Glutamatergic neuron (in vitro differentiated cells): ENCODE measurements at regions not wholly inside any gene's neighbourhood (a gene's known extent, or its start where the extent isn't known, plus 50 kb on each side); places are given as distances from the start of the nearest gene placed in this dataset.
A peak's percentile ranks its signal among the peaks of the same experiment; 100 is the strongest.

ENCODE experiments used
- DNase-seq: peaks from one replicate; pipeline ENCODE4 v3.0.0; 2022
- H3K27ac Mint-ChIP-seq: one replicate; pipeline ENCODE4 v1.8.0; 2020; ENCODE audit warnings: mild to moderate bottlenecking, mixed read lengths, inconsistent platforms; ENCODE audit not compliant: unreplicated experiment
- H3K27me3 Mint-ChIP-seq: one replicate; pipeline ENCODE4 v1.8.0; 2020; ENCODE audit warnings: mild to moderate bottlenecking, moderate library complexity, mixed read lengths, inconsistent platforms; ENCODE audit not compliant: unreplicated experiment
- H3K36me3 Mint-ChIP-seq: one replicate; pipeline ENCODE4 v1.8.0; 2020; ENCODE audit warnings: mild to moderate bottlenecking, mixed read lengths, inconsistent platforms; ENCODE audit not compliant: unreplicated experiment
- H3K4me1 Mint-ChIP-seq: one replicate; pipeline ENCODE4 v1.8.0; 2020; ENCODE audit warnings: mild to moderate bottlenecking, low read depth, mixed read lengths, inconsistent platforms; ENCODE audit not compliant: unreplicated experiment
- H3K4me3 Mint-ChIP-seq: one replicate; pipeline ENCODE4 v1.8.0; 2020; ENCODE audit warnings: mild to moderate bottlenecking, mixed read lengths, inconsistent platforms; ENCODE audit not compliant: unreplicated experiment
- H3K9me3 Mint-ChIP-seq: one replicate; pipeline ENCODE4 v1.8.0; 2020; ENCODE audit warnings: mild to moderate bottlenecking, moderate library complexity, mixed read lengths, inconsistent platforms; ENCODE audit not compliant: unreplicated experiment
- TF ChIP-seq, protein P1 (sequence below): fragments of 200-600 bp; sonication (generic); IDR thresholded peaks from one replicate; pipeline ENCODE4 v1.5.0; 2021; ENCODE audit not compliant: partially characterized antibody, unreplicated experiment

DNA sequence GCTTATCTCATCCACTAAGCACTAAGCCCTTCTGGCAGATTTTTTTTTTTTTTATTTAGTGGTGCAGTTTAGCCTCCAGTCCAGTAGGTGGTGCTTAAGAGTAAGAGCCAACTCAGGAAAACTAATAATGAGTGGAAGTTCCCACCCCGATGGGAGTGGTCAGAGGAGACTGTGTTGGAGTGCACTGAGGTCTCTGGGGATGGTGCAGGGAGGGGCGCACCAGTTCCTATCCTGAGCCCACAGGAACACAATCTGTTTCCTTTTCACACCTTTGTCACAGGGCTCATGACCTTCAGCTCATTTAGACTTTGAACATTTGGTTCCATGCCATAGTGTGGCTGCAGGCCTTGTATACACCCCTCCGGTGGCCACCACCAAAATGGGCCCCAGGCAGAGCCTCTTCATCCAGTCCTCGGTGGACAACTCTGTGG is 367.4 kb downstream of the SPRY2 start:
- H3K36me3 Mint-ChIP-seq = peaks cover 15% of the 10 kb centered on the region
- no peaks in the 10 kb centered on the region for H3K4me1 Mint-ChIP-seq
- H3K27me3 Mint-ChIP-seq = peaks cover 3% of the 10 kb centered on the region
- no peak overlapping the region for H3K4me3 Mint-ChIP-seq
- TF ChIP-seq, protein P1, sequence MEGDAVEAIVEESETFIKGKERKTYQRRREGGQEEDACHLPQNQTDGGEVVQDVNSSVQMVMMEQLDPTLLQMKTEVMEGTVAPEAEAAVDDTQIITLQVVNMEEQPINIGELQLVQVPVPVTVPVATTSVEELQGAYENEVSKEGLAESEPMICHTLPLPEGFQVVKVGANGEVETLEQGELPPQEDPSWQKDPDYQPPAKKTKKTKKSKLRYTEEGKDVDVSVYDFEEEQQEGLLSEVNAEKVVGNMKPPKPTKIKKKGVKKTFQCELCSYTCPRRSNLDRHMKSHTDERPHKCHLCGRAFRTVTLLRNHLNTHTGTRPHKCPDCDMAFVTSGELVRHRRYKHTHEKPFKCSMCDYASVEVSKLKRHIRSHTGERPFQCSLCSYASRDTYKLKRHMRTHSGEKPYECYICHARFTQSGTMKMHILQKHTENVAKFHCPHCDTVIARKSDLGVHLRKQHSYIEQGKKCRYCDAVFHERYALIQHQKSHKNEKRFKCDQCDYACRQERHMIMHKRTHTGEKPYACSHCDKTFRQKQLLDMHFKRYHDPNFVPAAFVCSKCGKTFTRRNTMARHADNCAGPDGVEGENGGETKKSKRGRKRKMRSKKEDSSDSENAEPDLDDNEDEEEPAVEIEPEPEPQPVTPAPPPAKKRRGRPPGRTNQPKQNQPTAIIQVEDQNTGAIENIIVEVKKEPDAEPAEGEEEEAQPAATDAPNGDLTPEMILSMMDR = peak; percentile 72
- H3K27ac Mint-ChIP-seq = peak overlapping the region; percentile 59
- peaks cover 3% of the 10 kb centered on the region for H3K9me3 Mint-ChIP-seq
- DNase-seq = no peak

DNA sequence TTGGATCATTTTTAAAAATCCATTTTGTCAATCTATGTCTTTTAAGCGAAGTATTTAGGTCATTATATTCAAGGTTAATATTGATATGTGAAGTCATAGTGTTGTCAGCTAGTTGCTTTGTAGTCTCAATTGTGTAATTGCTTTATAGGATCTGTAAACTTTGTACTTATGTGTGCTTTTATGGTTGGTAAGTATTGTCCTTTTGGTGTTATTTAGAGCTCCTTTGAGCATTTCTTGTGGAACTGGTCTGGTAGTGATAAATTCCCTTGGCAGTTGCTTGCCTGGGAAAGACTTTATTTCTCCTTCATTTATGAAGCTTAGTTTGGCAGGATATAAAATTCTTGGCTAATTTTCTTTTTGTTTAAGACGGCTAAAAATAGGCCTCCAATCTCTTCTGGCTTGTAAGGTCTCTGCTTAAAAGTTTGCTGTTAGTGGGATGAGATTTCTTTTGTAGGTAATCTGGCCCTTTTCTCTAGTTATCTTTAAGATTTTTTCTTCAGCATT is 368.8 kb downstream of the SPRY2 start:
- Mint-ChIP-seq H3K4me1 (no peaks in the 10 kb centered on the region), H3K27ac (no peak overlapping the region), H3K27me3 (peaks cover 3% of the 10 kb centered on the region), H3K36me3 (peaks cover 19% of the 10 kb centered on the region), H3K4me3 (no peak overlapping the region), H3K9me3 (peaks cover 3% of the 10 kb centered on the region)
- TF ChIP-seq, protein P1 = no peak
- DNase-seq = no peak

DNA sequence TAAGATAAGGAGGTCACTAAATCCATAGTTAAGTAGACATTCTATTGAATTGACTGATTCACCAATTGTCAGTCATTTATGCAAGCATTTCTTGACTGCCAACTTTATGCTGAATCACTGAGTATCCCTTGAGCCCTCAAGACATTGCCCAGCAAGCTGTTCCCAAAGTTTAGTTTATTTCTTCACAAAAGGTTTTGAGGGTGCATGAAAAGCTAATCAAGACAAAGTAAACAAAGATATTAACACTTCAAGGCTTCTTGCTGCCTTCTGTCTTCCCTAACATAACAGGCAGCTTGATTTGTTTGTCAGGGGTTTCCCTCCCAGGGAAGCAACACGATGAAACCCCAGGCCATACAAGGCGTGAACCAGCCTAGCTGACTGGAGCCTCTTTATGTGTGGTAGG is 374.4 kb downstream of the SPRY2 start:
- no peak for DNase-seq
- no peak overlapping the region for H3K27ac Mint-ChIP-seq
- peaks cover 2% of the 10 kb centered on the region for H3K9me3 Mint-ChIP-seq
- H3K27me3 Mint-ChIP-seq = peaks cover 1% of the 10 kb centered on the region
- TF ChIP-seq, protein P1 = no peak
- peaks cover 9% of the 10 kb centered on the region for H3K36me3 Mint-ChIP-seq
- H3K4me1 Mint-ChIP-seq = no peaks in the 10 kb centered on the region
- H3K4me3 Mint-ChIP-seq = no peak overlapping the region

DNA sequence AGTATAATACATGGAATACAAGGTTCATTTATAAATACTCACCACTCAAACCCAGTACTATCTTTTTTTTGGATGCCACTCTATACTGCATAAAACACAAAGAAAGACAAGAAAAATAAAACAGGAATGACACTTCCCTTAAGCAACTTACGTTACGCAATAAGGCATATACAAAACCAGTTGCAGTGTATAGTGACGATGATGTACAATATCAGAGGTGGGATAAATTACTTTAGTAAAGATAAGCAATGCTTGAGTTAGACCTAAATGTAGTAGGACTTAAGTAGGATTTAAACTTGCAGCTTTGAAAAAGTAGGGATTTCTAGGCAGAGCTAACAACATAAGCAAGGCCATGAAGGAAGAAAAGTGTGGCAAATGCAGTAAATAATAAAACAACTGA is 374.9 kb downstream of the SPRY2 start:
- Mint-ChIP-seq H3K27me3 (peaks cover 1% of the 10 kb centered on the region), H3K4me1 (no peaks in the 10 kb centered on the region), H3K4me3 (no peak overlapping the region), H3K27ac (no peak overlapping the region), H3K9me3 (peaks cover 2% of the 10 kb centered on the region), H3K36me3 (peaks cover 9% of the 10 kb centered on the region)
- TF ChIP-seq, protein P1 = no peak
- DNase-seq = no peak

DNA sequence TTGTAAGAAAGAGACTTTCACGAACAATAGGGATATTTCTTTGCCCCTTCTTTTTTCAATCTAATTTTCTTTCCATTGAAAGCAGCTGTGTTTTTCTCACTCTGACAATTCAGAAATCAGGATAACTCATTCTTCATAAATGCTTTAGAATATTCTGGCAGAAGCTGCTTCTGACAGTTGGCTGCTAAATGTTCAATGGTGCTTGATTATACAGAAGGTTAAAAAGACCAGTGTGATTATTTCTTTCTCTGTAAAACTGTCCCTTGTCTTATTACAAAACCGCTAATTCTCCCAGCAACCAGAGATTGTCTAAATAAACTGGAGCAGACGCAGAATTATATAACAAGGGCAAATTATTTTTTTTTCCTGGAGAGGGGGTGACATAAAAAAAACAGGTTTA is 394.4 kb downstream of the SPRY2 start:
- H3K4me3 Mint-ChIP-seq = no peak overlapping the region
- DNase-seq = no peak
- no peaks in the 10 kb centered on the region for H3K9me3 Mint-ChIP-seq
- H3K27ac Mint-ChIP-seq = no peak overlapping the region
- no peaks in the 10 kb centered on the region for H3K4me1 Mint-ChIP-seq
- no peaks in the 10 kb centered on the region for H3K36me3 Mint-ChIP-seq
- no peaks in the 10 kb centered on the region for H3K27me3 Mint-ChIP-seq
- TF ChIP-seq, protein P1 = no peak
